Smooth muscle cell (in vitro differentiated cells): ENCODE measurements at regions not wholly inside any gene's neighbourhood (a gene's known extent, or its start where the extent isn't known, plus 50 kb on each side); places are given as distances from the start of the nearest gene placed in this dataset.

Source experiments
- DNase-seq: peaks from one replicate; lab custom pipeline; 2025; ENCODE audit not compliant: unreplicated experiment; lab: John Stamatoyannopoulos, UW
- H2AFZ ChIP-seq: fragments of 200-600 bp; sonication (generic); 2 replicates; pipeline ENCODE4 v1.6.0; 2016; ENCODE audit warnings: antibody characterized with exemption, low read depth, mild to moderate bottlenecking
- H3F3A ChIP-seq: fragments of 200-600 bp; sonication (generic); 2 replicates; pipeline ENCODE4 v1.6.0; 2017; ENCODE audit warnings: antibody characterized with exemption, low read depth
- H3K27ac ChIP-seq: fragments of 200-600 bp; sonication (generic); 2 replicates; pipeline ENCODE4 v1.5.1; 2016; ENCODE audit warnings: low read depth, mild to moderate bottlenecking
- H3K27me3 ChIP-seq: fragments of 200-600 bp; sonication (generic); 2 replicates; pipeline ENCODE4 v1.6.1; 2016; ENCODE audit warnings: low read depth, mild to moderate bottlenecking
- H3K36me3 ChIP-seq: fragments of 200-600 bp; sonication (generic); 2 replicates; pipeline ENCODE4 v1.5.1; 2016; ENCODE audit warnings: low read depth
- H3K4me1 ChIP-seq: fragments of 200-600 bp; sonication (generic); 2 replicates; pipeline ENCODE4 v1.5.1; 2016; ENCODE audit warnings: low read depth
- H3K4me2 ChIP-seq: fragments of 200-600 bp; sonication (generic); 2 replicates; pipeline ENCODE4 v1.6.0; 2016; ENCODE audit warnings: mild to moderate bottlenecking
- H3K4me3 ChIP-seq: fragments of 200-600 bp; sonication (generic); 2 replicates; pipeline ENCODE4 v1.5.1; 2016; ENCODE audit warnings: mild to moderate bottlenecking
- H3K79me2 ChIP-seq: fragments of 200-600 bp; sonication (generic); 2 replicates; pipeline ENCODE4 v1.6.0; 2016; ENCODE audit warnings: low read depth, mild to moderate bottlenecking
- H3K9ac ChIP-seq: fragments of 200-600 bp; sonication (generic); 2 replicates; pipeline ENCODE4 v1.6.0; 2016; ENCODE audit warnings: low read depth
- H3K9me3 ChIP-seq: fragments of 200-600 bp; sonication (generic); replicated peaks from 2 replicates; pipeline ENCODE4 v1.5.1; 2016; ENCODE audit warnings: low read depth
- H4K20me1 ChIP-seq: fragments of 200-600 bp; sonication (generic); 2 replicates; pipeline ENCODE4 v1.6.0; 2016; ENCODE audit warnings: low read depth
- CTCF ChIP-seq: fragments of 200-600 bp; sonication (generic); IDR thresholded peaks from 2 replicates; pipeline ENCODE4 v1.5.1; 2017; ENCODE audit warnings: borderline replicate concordance, mild to moderate bottlenecking, antibody characterized with exemption; ENCODE audit not compliant: insufficient read depth, poor library complexity, severe bottlenecking
- WGBS: methylation state at CpG from one replicate; pipeline ENCODE4 v1.1.7; 2016; ENCODE audit warnings: low lambda C conversion rate; 5-methylcytosine and 5-hydroxymethylcytosine counted together

GRCh38 chr18:47547539-47548202 is 296.2 kb upstream of the SKOR2 start:
- Histone ChIP-seq H3K4me3 (no peak overlapping the region), H3K4me2 (no peak overlapping the region), H3K27ac (no peak overlapping the region), H3K79me2 (no peaks in the 10 kb centered on the region), H3K9ac (no peak overlapping the region), H3K27me3 (peaks cover 42% of the 10 kb centered on the region), H3K36me3 (no peaks in the 10 kb centered on the region), H2AFZ (no peak overlapping the region), H3F3A (no peaks in the 10 kb centered on the region), H3K4me1 (no peaks in the 10 kb centered on the region), H4K20me1 (no peaks in the 10 kb centered on the region), H3K9me3 (no peaks in the 10 kb centered on the region)
- TF ChIP-seq CTCF = no peak
- WGBS = 94% methylated on average over 6 of the region's 6 CpGs
- DNase-seq = no peak

GRCh38 chr18:47545613-47546012 is 294.2 kb upstream of the SKOR2 start:
- no peaks in the 10 kb centered on the region for H3K4me1 ChIP-seq
- H3K36me3 ChIP-seq = no peaks in the 10 kb centered on the region
- peaks cover 34% of the 10 kb centered on the region for H3K27me3 ChIP-seq
- no peak for DNase-seq
- H3K4me3 ChIP-seq = no peak overlapping the region
- H3K9ac ChIP-seq = no peak overlapping the region
- H2AFZ ChIP-seq = no peak overlapping the region
- H4K20me1 ChIP-seq = no peaks in the 10 kb centered on the region
- no peaks in the 10 kb centered on the region for H3K79me2 ChIP-seq
- H3K27ac ChIP-seq = no peak overlapping the region
- no peak overlapping the region for H3K4me2 ChIP-seq
- H3F3A ChIP-seq = no peaks in the 10 kb centered on the region
- 66% methylated on average over 6 of the region's 6 CpGs for WGBS
- H3K9me3 ChIP-seq = no peaks in the 10 kb centered on the region
- TF ChIP-seq CTCF = no peak

- H3K36me3 ChIP-seq = no peaks in the 10 kb centered on the region
- no peak for TF ChIP-seq CTCF
- DNase-seq = no peak
Measured at GRCh38 chr18:47543080-47543479, 291.6 kb upstream of the SKOR2 start.

GRCh38 chr18:47542551-47542950 is 291.1 kb upstream of the SKOR2 start:
- Histone ChIP-seq H2AFZ (no peak overlapping the region), H3K4me3 (no peak overlapping the region), H3K4me2 (no peak overlapping the region), H3K27ac (no peak overlapping the region), H3K4me1 (no peaks in the 10 kb centered on the region), H3K27me3 (peaks cover 36% of the 10 kb centered on the region), H3K36me3 (no peaks in the 10 kb centered on the region), H3K9ac (no peak overlapping the region), H3K9me3 (no peaks in the 10 kb centered on the region), H3F3A (no peaks in the 10 kb centered on the region), H4K20me1 (no peaks in the 10 kb centered on the region), H3K79me2 (no peaks in the 10 kb centered on the region)
- no peak for TF ChIP-seq CTCF
- DNase-seq = no peak
- 72% methylated on average over 2 of the region's 2 CpGs for WGBS

More at GRCh38 chr18:47543080-47543479, 291.6 kb upstream of the SKOR2 start:
- Histone ChIP-seq H3K4me1 (no peaks in the 10 kb centered on the region), H3K79me2 (no peaks in the 10 kb centered on the region), H3K27me3 (peaks cover 38% of the 10 kb centered on the region), H2AFZ (no peak overlapping the region), H3K4me3 (no peak overlapping the region), H3K4me2 (no peak overlapping the region), H3K9me3 (no peaks in the 10 kb centered on the region), H3K9ac (no peak overlapping the region), H4K20me1 (no peaks in the 10 kb centered on the region), H3F3A (no peaks in the 10 kb centered on the region), H3K27ac (no peak overlapping the region)
- 90% methylated on average over 3 of the region's 3 CpGs for WGBS
